Lung microvascular endothelial cell (primary cell): ENCODE measurements at regions not wholly inside any gene's neighbourhood (a gene's known extent, or its start where the extent isn't known, plus 50 kb on each side); places are given as distances from the start of the nearest gene placed in this dataset.
"Not testable (repeated sequence)": the region's sequence is repeated elsewhere in the genome, so short reads cannot be mapped to it uniquely, and the experiment has no call there.

Source experiments
- DNase-seq, 2 donors: peaks; one replicate each; pipeline versions ENCODE4 v3.0.0 to v3.0.0-alpha.2; 2010; ENCODE audit warnings: low read depth in 2 of 2

GRCh38 chr4:57910151-57910550 lies 800.0 kb upstream of the IGFBP7 start:
- DNase-seq = no peak

- no peak for DNase-seq
Measured at GRCh38 chr4:57905965-57906364, 795.8 kb upstream of the IGFBP7 start.

- DNase-seq = no peak
Measured at GRCh38 chr4:57877047-57877458, 766.9 kb upstream of the IGFBP7 start.

- no peak for DNase-seq
Measured at GRCh38 chr4:57875829-57876392, 765.7 kb upstream of the IGFBP7 start.

GRCh38 chr4:57866468-57867171 lies 756.4 kb upstream of the IGFBP7 start:
- DNase-seq = no peak

- no peak for DNase-seq
Measured at GRCh38 chr4:57865264-57865663, 755.1 kb upstream of the IGFBP7 start.

GRCh38 chr4:57854748-57855147 lies 744.6 kb upstream of the IGFBP7 start:
- no peak for DNase-seq

- DNase-seq = no peak
Measured at GRCh38 chr4:57850141-57850540, 740.0 kb upstream of the IGFBP7 start.

- no peak for DNase-seq
Measured at GRCh38 chr4:57832083-57832482, 721.9 kb upstream of the IGFBP7 start.

- DNase-seq = no peak
Measured at GRCh38 chr4:57789666-57790065, 679.5 kb upstream of the IGFBP7 start.

- DNase-seq = no peak
Measured at GRCh38 chr4:57777876-57778275, 667.7 kb upstream of the IGFBP7 start.

GRCh38 chr4:57774681-57775080 lies 664.5 kb upstream of the IGFBP7 start:
- no peak for DNase-seq

- DNase-seq = no peak
Measured at GRCh38 chr4:57774171-57774570, 664.0 kb upstream of the IGFBP7 start.

GRCh38 chr4:57766341-57766740 lies 656.2 kb upstream of the IGFBP7 start:
- DNase-seq = no peak

GRCh38 chr4:57764856-57765255 lies 654.7 kb upstream of the IGFBP7 start:
- no peak for DNase-seq

GRCh38 chr4:57763070-57763469 lies 652.9 kb upstream of the IGFBP7 start:
- DNase-seq = no peak

GRCh38 chr4:57740625-57741190 lies 630.5 kb upstream of the IGFBP7 start:
- DNase-seq = no peak

- DNase-seq = no peak
Measured at GRCh38 chr4:57736781-57737180, 626.6 kb upstream of the IGFBP7 start.

- DNase-seq = no peak
Measured at GRCh38 chr4:57734104-57734670, 624.0 kb upstream of the IGFBP7 start.

- not testable (repeated sequence) for DNase-seq
Measured at GRCh38 chr4:57729775-57730570, 619.8 kb upstream of the IGFBP7 start.

GRCh38 chr4:57726154-57726553 lies 616.0 kb upstream of the IGFBP7 start:
- no peak for DNase-seq

GRCh38 chr4:57719456-57719855 lies 609.3 kb upstream of the IGFBP7 start:
- DNase-seq = no peak
